ENCODE measurements at regions not wholly inside any gene's neighbourhood (a gene's known extent, or its start where the extent isn't known, plus 50 kb on each side); places are given as distances from the start of the nearest gene placed in this dataset.

- no peak for DNase-seq (ENCODE audit: low read depth in 2 of 3, low spot score in 1 of 3)
Measured at GRCh38 chr1:199758626-199759255, 268.8 kb upstream of the NR5A2 start.

DNA sequence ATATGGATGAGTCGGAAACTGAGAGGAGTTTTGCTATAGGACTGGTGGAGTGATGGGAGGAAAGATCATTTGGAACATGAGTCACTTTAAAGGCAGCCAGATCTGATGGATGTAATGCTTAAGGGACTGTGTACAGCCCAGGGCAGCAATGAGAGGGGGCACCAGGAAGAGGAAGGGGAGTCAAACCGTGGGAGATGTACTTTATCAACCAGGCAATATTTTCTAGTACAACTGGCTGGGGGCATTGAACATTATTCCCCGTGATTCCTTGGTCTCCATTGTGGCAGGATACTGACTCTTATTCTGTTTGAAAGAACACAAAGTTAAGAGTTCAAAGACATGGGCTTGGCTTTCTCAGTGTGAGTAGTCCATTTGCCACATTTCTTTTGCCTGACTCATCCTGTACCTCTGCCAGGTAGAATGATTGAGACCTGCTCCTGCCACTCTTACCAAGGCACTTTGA lies 268.2 kb upstream of the NR5A2 start:
- no peak for DNase-seq (ENCODE audit: low read depth in 2 of 3, low spot score in 1 of 3)

DNA sequence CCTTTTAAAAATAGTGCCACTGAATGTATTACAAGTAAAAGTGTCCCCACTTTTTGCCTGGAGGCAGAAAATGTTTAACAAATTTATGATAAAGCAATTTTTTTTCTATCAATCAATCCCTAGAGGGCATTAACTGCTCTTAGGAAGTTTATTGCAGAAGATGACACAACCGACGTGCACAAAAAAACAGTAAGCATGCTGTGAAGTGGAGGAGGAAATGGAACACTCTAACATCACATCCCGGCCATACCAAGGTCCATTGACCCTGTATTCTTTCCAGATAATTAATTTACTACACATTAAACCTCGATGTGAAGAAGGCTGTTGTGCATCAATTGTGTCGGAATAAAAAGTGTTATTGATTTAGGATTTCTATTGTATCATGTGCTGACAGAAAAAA lies 264.9 kb upstream of the NR5A2 start:
- no peak for DNase-seq (ENCODE audit: low read depth in 2 of 3, low spot score in 1 of 3)

GRCh38 chr1:199766218-199766792 lies 261.2 kb upstream of the NR5A2 start:
- DNase-seq (ENCODE audit: low read depth in 2 of 3, low spot score in 1 of 3): no peak

DNA sequence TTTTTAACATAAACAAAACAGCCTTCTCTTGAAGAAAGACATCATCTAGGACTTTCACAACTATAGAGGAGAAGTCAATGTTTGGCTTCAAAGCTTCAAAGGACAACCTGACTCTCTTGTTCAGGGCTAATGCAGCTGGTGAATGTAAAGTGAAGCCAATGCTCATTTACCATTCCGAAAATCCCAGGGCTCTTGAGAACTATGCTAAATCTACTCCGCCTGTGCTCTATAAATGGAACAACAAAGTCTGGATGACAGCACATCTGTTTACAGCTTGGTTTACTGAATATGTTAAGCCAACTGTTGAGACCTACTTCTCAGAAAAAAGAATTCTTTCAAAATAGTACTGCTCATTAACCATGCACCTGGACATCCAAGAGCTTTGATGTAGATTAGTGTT lies 259.8 kb upstream of the NR5A2 start:
- DNase-seq (ENCODE audit: low read depth in 2 of 3, low spot score in 1 of 3): no peak

- no peak for DNase-seq (ENCODE audit: low read depth in 2 of 3, low spot score in 1 of 3)
Measured at GRCh38 chr1:199774433-199775089, 252.9 kb upstream of the NR5A2 start.

- DNase-seq (ENCODE audit: low read depth in 2 of 3, low spot score in 1 of 3): no peak
Measured at GRCh38 chr1:199776768-199777497, 250.6 kb upstream of the NR5A2 start.

DNA sequence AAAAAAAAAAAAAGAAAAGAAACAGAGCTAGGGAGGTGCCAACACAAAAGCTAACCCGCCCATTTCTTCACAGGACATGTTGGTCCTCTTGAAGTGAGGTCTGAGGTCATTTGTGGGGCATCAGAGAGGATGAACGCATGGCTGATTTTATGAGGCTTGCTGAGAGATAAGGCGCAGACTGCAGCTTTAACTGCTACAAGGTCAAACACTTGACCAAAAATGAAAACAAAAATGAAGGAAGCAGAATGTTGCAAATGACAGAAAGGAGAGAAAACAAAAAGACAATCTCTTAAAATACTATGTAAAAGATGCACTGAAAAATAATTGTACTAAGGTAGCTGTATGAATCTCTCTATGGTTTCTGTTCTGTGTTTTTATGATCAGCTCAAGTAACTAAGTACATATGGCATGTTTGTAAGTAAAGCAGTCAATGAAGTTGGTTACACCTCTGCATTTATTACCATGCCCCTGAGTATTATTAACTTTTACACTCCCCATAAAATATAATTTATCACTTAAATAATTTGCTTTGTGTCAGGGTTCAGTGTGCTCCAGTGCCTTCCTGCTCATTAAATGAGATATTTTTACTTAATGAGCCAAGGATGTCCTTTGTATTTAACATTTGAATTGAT lies 249.1 kb upstream of the NR5A2 start:
- no peak for DNase-seq (ENCODE audit: low read depth in 2 of 3, low spot score in 1 of 3)

DNA sequence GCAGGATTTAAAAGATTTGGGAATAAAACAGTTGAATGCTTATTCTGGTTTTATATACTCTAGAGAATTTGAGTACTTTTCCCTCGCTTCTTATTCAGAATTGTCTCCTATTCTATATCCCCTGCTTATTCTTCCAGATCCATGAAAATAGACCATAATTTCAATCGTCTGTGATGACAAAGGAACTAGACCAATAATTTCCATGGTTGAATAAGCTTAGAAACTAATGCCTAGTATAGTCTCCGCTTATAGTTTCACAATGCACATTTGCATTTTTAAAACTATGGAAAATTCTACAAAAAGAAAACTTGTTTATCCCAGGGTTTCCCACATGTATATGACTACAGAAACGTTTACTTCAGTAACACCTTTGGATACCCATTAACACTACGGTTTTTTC lies 247.4 kb upstream of the NR5A2 start:
- no peak for DNase-seq (ENCODE audit: low read depth in 2 of 3, low spot score in 1 of 3)

DNA sequence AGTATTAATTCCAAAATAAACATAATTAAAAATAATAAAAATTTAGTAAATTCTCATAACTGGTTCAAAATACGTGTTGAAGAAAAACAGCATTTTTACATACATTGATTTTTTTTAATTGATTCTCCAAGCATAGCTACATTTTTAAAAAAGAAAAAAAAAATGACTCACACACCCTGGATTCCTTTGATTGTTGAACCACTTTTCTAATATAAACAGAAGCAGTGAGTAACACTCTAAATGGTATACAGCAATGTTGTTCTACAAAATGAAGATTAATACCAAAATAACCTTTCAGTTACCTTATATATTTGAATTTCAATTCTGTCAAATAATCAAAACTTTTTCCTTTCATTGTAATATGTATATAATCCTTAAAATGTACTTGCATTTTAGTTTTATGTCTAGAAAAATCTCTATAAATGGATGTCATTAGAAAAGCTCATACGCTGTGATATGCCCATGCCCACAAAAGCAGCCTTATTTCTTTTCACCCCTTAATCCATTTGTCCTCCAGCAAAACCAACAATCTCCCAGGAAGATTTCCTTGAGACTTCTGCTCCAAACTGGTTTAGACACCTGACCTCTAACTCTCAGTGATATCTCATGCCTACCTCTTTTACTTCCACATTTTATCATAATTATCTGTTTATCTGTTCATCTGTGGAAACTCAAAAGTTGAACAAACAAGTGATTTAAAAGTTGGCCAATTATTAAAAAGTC lies 246.4 kb upstream of the NR5A2 start:
- no peak for DNase-seq (ENCODE audit: low read depth in 2 of 3, low spot score in 1 of 3)

- DNase-seq (ENCODE audit: low read depth in 2 of 3, low spot score in 1 of 3): no peak
Measured at GRCh38 chr1:199784138-199784895, 243.2 kb upstream of the NR5A2 start.

DNA sequence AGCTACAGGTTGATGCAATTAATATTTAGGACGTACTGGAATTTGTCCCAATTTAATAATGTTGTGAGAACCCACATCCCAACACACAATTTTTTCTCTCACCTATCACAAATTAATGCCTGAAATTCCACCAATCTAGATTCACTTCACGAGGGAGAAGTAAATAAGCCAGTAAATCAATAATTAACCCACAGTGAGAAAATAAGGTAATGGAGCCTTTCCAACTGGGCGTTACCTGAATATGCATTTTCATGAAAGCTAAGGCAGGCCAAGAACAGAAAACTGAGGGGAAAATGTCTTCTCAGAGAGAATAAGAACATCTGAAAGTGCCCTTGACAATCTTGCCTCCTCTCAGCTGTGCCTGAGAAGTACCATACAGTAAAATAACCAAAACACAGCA lies 240.8 kb upstream of the NR5A2 start:
- no peak for DNase-seq (ENCODE audit: low read depth in 2 of 3, low spot score in 1 of 3)

DNA sequence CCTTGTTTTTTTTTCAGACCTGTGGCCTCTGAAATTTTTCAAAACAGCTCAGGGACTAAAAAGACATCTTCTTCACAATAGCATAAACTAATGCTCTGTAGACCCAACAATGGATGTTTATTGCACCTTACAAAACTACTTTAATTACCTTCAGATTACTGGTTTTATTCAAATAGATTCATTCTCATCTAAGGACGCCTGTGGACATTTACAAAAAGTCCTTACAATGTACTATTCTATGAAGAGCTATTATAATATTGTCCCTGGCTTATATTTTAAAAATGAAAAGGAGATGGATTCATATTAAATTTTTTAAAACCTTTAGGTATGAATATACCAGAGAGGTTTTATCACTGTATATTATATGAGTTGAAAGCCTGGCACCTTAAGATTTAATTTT lies 238.4 kb upstream of the NR5A2 start:
- DNase-seq (ENCODE audit: low read depth in 2 of 3, low spot score in 1 of 3): no peak

DNA sequence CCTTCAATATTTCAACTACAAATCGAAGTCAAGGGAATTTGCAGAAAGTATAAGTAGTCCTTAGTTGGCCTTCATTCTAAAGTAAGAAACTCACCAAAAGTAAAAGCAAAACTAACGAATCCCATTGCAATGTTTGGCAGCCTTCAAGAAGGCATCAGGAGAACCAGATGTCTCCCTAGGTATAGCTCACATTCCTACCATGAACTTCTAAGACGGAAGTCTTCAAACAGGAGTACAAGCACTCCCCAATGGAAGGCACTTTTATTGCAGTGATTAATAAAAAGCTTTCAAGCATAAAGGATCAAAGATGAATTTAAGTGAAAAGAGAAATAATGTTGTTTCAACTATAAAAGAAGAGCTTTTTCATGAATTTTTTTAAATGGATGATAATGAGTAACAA lies 236.0 kb upstream of the NR5A2 start:
- DNase-seq (ENCODE audit: low read depth in 2 of 3, low spot score in 1 of 3): no peak

DNA sequence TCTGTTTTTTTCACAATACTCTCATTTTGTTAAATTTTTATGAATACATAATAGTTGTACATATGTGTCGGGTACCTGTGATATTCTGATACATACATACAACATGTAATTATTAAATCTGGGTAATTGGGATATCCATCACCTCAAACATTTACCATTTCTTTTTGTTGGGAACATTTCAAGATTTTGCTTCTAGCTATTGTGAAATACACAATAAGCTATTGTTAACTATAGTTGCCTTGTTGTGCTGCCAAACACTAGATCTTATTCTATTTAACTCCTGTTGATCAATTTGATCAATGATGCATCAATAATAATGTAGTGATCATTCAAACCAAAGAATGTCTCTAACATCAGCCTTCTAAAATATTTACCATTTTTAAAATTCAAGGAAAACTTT lies 234.6 kb upstream of the NR5A2 start:
- no peak for DNase-seq (ENCODE audit: low read depth in 2 of 3, low spot score in 1 of 3)

DNA sequence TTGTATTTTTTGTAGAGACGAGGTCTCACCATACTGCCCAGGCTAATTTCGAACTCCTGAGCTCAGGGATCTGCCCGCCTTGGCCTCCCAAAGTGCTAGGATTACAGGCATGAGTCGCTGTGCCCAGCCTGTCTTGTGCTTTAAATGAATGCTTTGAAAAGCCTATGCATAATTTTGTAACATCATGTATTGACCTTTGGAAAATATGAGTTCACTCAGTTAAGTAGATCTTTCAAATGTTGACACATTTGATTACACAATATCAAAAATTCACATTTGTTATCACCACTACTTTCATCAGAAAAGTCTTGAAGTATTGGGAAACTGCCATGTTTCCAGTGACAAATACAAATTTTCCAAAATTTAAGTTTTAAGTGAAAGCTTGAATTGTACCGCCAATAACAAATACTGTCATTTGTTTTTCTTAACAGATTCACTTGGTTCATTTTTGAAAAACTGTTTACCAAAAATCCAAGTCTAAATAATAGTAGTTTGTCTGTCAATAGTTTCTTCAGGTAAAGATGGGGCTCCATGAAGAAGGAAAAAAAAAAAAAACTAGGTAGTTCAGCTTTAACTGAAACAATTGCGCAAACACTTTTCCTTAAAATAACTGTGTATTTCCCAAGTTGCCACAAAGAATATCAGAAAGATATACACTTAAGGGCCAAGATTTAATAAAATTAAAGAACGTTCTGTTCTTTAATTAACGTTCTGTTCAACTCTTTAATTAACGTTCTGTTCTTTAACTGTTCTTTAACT lies 233.2 kb upstream of the NR5A2 start:
- no peak for DNase-seq (ENCODE audit: low read depth in 2 of 3, low spot score in 1 of 3)

DNA sequence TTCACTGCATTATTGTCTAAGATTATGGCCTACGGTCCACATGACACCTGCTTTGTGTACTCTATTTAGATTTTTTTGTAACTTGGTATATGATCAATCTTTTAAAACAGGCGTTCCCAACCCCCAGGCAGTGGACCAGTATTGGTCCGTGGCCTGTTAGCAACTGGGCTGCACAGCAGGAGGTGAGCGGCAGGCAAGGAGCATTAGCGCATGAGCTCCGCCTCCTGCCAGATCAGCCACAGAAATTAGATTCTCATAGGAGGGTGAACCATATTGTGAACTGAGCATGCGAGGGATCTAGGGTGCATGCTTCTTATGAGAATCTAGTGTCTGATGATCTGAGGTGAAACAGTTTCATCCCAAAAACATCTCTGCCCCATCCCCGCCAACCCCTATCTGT lies 228.4 kb upstream of the NR5A2 start:
- no peak for DNase-seq (ENCODE audit: low read depth in 2 of 3, low spot score in 1 of 3)

DNA sequence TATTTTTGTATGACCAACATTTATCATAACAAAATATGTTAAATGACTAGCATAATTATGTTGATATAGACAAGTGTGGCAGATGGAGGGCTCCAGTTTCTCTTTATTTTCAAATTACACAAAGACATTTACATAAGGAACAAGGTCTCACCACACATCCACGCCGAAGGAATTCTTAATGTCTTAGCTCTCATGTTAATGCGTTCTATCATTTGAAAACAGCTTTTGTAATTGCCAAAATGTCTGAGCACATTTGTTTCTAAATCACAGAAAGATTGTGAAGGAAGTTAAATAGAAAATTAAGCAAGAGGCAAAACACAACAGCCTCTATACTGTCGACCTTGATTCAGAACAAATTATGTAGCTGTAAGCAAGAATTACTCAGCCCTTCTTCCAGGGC lies 223.0 kb upstream of the NR5A2 start:
- DNase-seq (ENCODE audit: low read depth in 2 of 3, low spot score in 1 of 3): no peak

- DNase-seq (ENCODE audit: low read depth in 2 of 3, low spot score in 1 of 3): no peak
Measured at GRCh38 chr1:199808110-199808870, 219.2 kb upstream of the NR5A2 start.

Measured in stimulated activated CD4-positive, alpha-beta T cell treated with anti-CD3 and anti-CD28 coated beads, Interleukin-12 subunit alpha, Interleukin-12 subunit beta, amount 100 ng/mL, for 48 hours (primary cell).